GM12878 (cell line): ENCODE measurements at regions not wholly inside any gene's neighbourhood (a gene's known extent, or its start where the extent isn't known, plus 50 kb on each side); places are given as distances from the start of the nearest gene placed in this dataset.

Source experiments
- ATAC-seq: fragments of 200-7000 bp; cut with Tn5 transposase; 3 replicates; pipeline ENCODE4 v1.9.1; 2020; ENCODE audit warnings: mild to moderate bottlenecking, moderate library complexity
- BruUV-seq: library from RNA; stranded (reverse); fragments of 400-500 nt; replicated peaks from 2 replicates; lab custom pipeline; 2021; lab: Mats Ljungman, UMichigan
- CTCF ChIA-PET: fragments of 300-600 bp; sonication (Branson Sonifier 250); formaldehyde crosslinking; extraction: SDS; loops from one replicate; lab custom pipeline; 2021; ENCODE audit warnings: inconsistent platforms; lab: Yijun Ruan, JAX
- POLR2A ChIA-PET: fragments of 350-600 bp; formaldehyde crosslinking; extraction: SDS; loops from one replicate; lab custom pipeline; 2021; ENCODE audit warnings: inconsistent platforms; lab: Charles Lee
- RAD21 ChIA-PET: fragments of 300-600 bp; sonication (Branson Sonifier 250); formaldehyde crosslinking; loops from one replicate; lab custom pipeline; 2023; ENCODE audit warnings: antibody characterized with exemption; ENCODE audit not compliant: unreplicated experiment; lab: Charles Lee
- SMC1A ChIA-PET: fragments of 300-600 bp; sonication (Branson Sonifier 250); formaldehyde crosslinking; loops from one replicate; lab custom pipeline; 2023; ENCODE audit not compliant: unreplicated experiment, uncharacterized antibody; lab: Charles Lee
- DNase-seq: peaks from one replicate; pipeline ENCODE4 v3.0.0-alpha.2; 2011; ENCODE audit warnings: low read depth, low spot score
- FAIRE-seq: peaks from 3 replicates; lab custom pipeline; 2011; peaks lifted over from hg19 to GRCh38; lab: Jason Lieb, UNC
- H2AFZ ChIP-seq: 2 replicates; pipeline ENCODE4 v1.6.0; 2011; ENCODE audit warnings: low read depth, low read length, control low read depth; ENCODE audit not compliant: control insufficient read depth
- H3K27ac ChIP-seq: 2 replicates; pipeline ENCODE4 v1.5.1; 2011; ENCODE audit warnings: control low read depth; ENCODE audit not compliant: control insufficient read depth, insufficient read depth
- H3K27me3 ChIP-seq, 2 experiments: replicated peaks in 1 of 2; 2 replicates each; pipeline versions ENCODE4 v1.6.0 to v1.6.1; 2011; ENCODE audit warnings: low read length in 1 of 2; ENCODE audit not compliant: control insufficient read depth in 2 of 2, insufficient read depth in 2 of 2
- H3K36me3 ChIP-seq, 2 experiments: 2 replicates each; pipeline ENCODE4 v1.5.1; 2011; ENCODE audit warnings: low read length in 1 of 2; ENCODE audit not compliant: control insufficient read depth in 2 of 2, insufficient read depth in 2 of 2
- H3K4me1 ChIP-seq: 2 replicates; pipeline ENCODE4 v1.6.1; 2011; ENCODE audit warnings: mild to moderate bottlenecking, low read length, moderate library complexity, mixed read lengths; ENCODE audit not compliant: control insufficient read depth, insufficient read depth
- H3K4me2 ChIP-seq: 2 replicates; pipeline ENCODE4 v1.6.0; 2011; ENCODE audit warnings: control low read depth; ENCODE audit not compliant: control insufficient read depth, insufficient read depth
- H3K4me3 ChIP-seq: fragments of 200-600 bp; sonication (generic); 2 replicates; pipeline ENCODE4 v1.5.1; 2016
- H3K79me2 ChIP-seq: 2 replicates; pipeline ENCODE4 v1.6.0; 2011; ENCODE audit warnings: low read length; ENCODE audit not compliant: control insufficient read depth, insufficient read depth
- H3K9ac ChIP-seq: 2 replicates; pipeline ENCODE4 v1.8.0; 2011; ENCODE audit warnings: low read length, control low read depth, mixed read lengths; ENCODE audit not compliant: control insufficient read depth, insufficient read depth
- H3K9me3 ChIP-seq: replicated peaks from 3 replicates; pipeline ENCODE4 v1.5.1; 2011; ENCODE audit warnings: mild to moderate bottlenecking, low read length; ENCODE audit not compliant: control insufficient read depth, insufficient read depth
- H4K20me1 ChIP-seq: 2 replicates; pipeline ENCODE4 v1.6.0; 2011; ENCODE audit not compliant: control insufficient read depth, insufficient read depth
- MXI1 ChIP-seq: fragments of 150-350 bp; IDR thresholded peaks from 2 replicates; pipeline ENCODE4 v1.6.1; 2011; ENCODE audit warnings: low read depth, mild to moderate bottlenecking, inconsistent platforms, low read length, improper control_type of control experiment
- NR2C1 ChIP-seq: fragments of 450-650 bp; IDR thresholded peaks from 2 replicates; pipeline ENCODE4 v1.6.1; 2017; ENCODE audit warnings: antibody characterized with exemption, mild to moderate bottlenecking, moderate library complexity
- PAX5 ChIP-seq: IDR thresholded peaks from 2 replicates; pipeline ENCODE4 v1.6.1; 2011; ENCODE audit warnings: low read depth, low read length, borderline replicate concordance
- RAD21 ChIP-seq: IDR thresholded peaks from 2 replicates; pipeline ENCODE4 v1.6.1; 2011; ENCODE audit warnings: mild to moderate bottlenecking, low read depth, low read length, moderate library complexity; ENCODE audit not compliant: insufficient read depth
- USF1 ChIP-seq: IDR thresholded peaks from 2 replicates; pipeline ENCODE4 v1.6.1; 2011; ENCODE audit warnings: borderline replicate concordance, low read depth, mild to moderate bottlenecking, moderate library complexity, mixed read lengths, low read length; ENCODE audit not compliant: insufficient read depth; ENCODE audit errors: extremely low read length
- USF2 ChIP-seq: IDR thresholded peaks from 2 replicates; pipeline ENCODE4 v1.6.1; 2011; ENCODE audit warnings: low read depth, low read length, improper control_type of control experiment, borderline replicate concordance
- WRNIP1 ChIP-seq: IDR thresholded peaks from 2 replicates; pipeline ENCODE4 v1.6.1; 2011; ENCODE audit warnings: low read depth, low read length, improper control_type of control experiment, borderline replicate concordance
- ZNF207 ChIP-seq: fragments of 450-650 bp; IDR thresholded peaks from 2 replicates; pipeline ENCODE4 v1.6.1; 2014; ENCODE audit warnings: antibody characterized with exemption, mild to moderate bottlenecking, borderline replicate concordance
- WGBS: methylation state at CpG from one replicate; pipeline ENCODE4 v1.1.6; 2016; ENCODE audit warnings: low lambda C conversion rate; ENCODE audit not compliant: insufficient replicate concordance, insufficient coverage; ENCODE audit errors: missing lambda C conversion rate; 5-methylcytosine and 5-hydroxymethylcytosine counted together
- in situ Hi-C: fragments of 300-500 bp; cut with MboI; formaldehyde crosslinking; loops from 9 replicates; pipeline ENCODE4 v1.14.3; 2018; ENCODE audit warnings: mixed read lengths
- intact Hi-C: fragments of 100-400 bp; cut with micrococcal nuclease; formaldehyde crosslinking; loops from one replicate; pipeline ENCODE4 v1.14.2; 2022; ENCODE audit not compliant: unreplicated experiment

GRCh38 chr2:138252587-138252986 is 249.0 kb upstream of the SPOPL start:
- DNase-seq (no peak), ATAC-seq (no peak), FAIRE-seq (no peak)
- no peak overlapping the region for H2AFZ ChIP-seq
- in situ Hi-C loops: no loop called here
- no peak overlapping the region for H3K9ac ChIP-seq
- no peak overlapping the region for H3K4me3 ChIP-seq
- 29% methylated on average over 1 of the region's 1 CpG for WGBS
- intact Hi-C loops: no loop called here
- H3K79me2 ChIP-seq: no peaks in the 10 kb centered on the region
- H3K27me3 ChIP-seq: no peaks in the 10 kb centered on the region
- no peak overlapping the region for H3K4me2 ChIP-seq
- H3K4me1 ChIP-seq: no peaks in the 10 kb centered on the region
- no peak for TF ChIP-seq NR2C1
- no peak for TF ChIP-seq USF2
- no peak for TF ChIP-seq ZNF207
- no peak for TF ChIP-seq PAX5
- TF ChIP-seq RAD21: no peak
- TF ChIP-seq WRNIP1: no peak
- no peak for TF ChIP-seq USF1
- no peak for TF ChIP-seq MXI1
- SMC1A ChIA-PET: no interaction called here
- no peak overlapping the region for H3K27ac ChIP-seq
- RAD21 ChIA-PET: no interaction called here
- CTCF ChIA-PET: interaction anchor here (1.2 to 1.6 kb wide), 2 partner anchors 15 to 49 kb away, joined by 3 to 5 read pairs; no protein-coding TSS in a partner anchor
- no peaks in the 10 kb centered on the region for H3K9me3 ChIP-seq
- H3K36me3 ChIP-seq: no peaks in the 10 kb centered on the region
- POLR2A ChIA-PET: interaction anchor here (0.6 kb wide), 1 partner anchor 296 kb away, joined by 8 read pairs; no protein-coding TSS in a partner anchor
- H4K20me1 ChIP-seq: no peaks in the 10 kb centered on the region
- BruUV-seq: no TSS peak
